ENCODE measurements at regions not wholly inside any gene's neighbourhood (a gene's known extent, or its start where the extent isn't known, plus 50 kb on each side); places are given as distances from the start of the nearest gene placed in this dataset.

DNA sequence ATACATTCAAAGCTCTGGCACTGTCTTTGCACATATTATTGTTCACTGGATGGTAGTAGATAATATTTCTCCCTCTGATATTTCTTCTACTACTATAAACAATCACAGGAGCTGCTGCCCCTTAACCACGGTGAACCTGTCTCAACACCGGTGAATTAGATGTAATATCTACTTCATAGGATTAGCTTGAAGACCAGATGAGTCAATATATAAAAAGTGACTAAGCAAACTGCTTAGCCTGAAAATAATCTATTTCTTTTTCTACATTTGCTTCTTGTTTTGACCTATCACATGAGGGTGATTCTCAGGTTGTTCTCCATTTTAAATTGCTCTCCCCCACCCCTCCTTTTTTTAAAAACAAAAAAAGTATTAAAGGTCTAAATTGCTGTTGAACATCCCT lies 645.5 kb downstream of the ANKRD50 start:
- TF ChIP-seq EZH2 (IDR thresholded peaks at IDR 0.05; ENCODE audit: insufficient read depth, poor library complexity, severe bottlenecking) (no peak), EZH2phosphoT487 (IDR thresholded peaks at IDR 0.05; ENCODE audit: insufficient read depth, low read depth) (no peak)
